ENCODE measurements at regions not wholly inside any gene's neighbourhood (a gene's known extent, or its start where the extent isn't known, plus 50 kb on each side); places are given as distances from the start of the nearest gene placed in this dataset.

GRCh38 chr14:89708982-89709625, 245.4 kb downstream of the EFCAB11 start:
- Histone ChIP-seq H2AFZ (ENCODE audit: low read depth, low read length, severe bottlenecking) (no peak overlapping the region), H3K36me3 (ENCODE audit: low read length) (no peaks in the 10 kb centered on the region), H3K27ac (ENCODE audit: low read depth, low read length) (no peak overlapping the region), H3K9ac (ENCODE audit: low read length) (no peak overlapping the region), H3K9me2 (replicated peaks; ENCODE audit: insufficient read depth, low read length) (no peaks in the 10 kb centered on the region), H3K79me2 (ENCODE audit: insufficient read depth, low read length) (no peaks in the 10 kb centered on the region), H3F3A (ENCODE audit: insufficient read depth) (no peaks in the 10 kb centered on the region), H3K4me3 (ENCODE audit: insufficient read depth, low read length, poor library complexity, severe bottlenecking) (no peak overlapping the region), H3K9me3 (ENCODE audit: insufficient read depth, low read length) (no peaks in the 10 kb centered on the region), H3K27me3 (ENCODE audit: low read length) (no peaks in the 10 kb centered on the region), H4K20me1 (ENCODE audit: low read depth, low read length) (no peaks in the 10 kb centered on the region), H3K4me2 (ENCODE audit: low read depth, low read length, poor library complexity, severe bottlenecking) (no peak overlapping the region)
- no peak for TF ChIP-seq CTCF (IDR thresholded peaks at IDR 0.05; ENCODE audit: insufficient read depth, low read length, poor library complexity, severe bottlenecking)
- TF ChIP-seq EZH2phosphoT487 (conservative IDR thresholded peaks at IDR 0.05; ENCODE audit: low read length), result no peak

- no peak overlapping the region for H3K9ac ChIP-seq (ENCODE audit: low read length)
- H3K9me2 ChIP-seq (replicated peaks; ENCODE audit: insufficient read depth, low read length), result no peaks in the 10 kb centered on the region
- no peak overlapping the region for H3K27ac ChIP-seq (ENCODE audit: low read depth, low read length)
- H3K4me3 ChIP-seq (ENCODE audit: insufficient read depth, low read length, poor library complexity, severe bottlenecking), result no peak overlapping the region
- H2AFZ ChIP-seq (ENCODE audit: low read depth, low read length, severe bottlenecking), result no peak overlapping the region
- TF ChIP-seq EZH2phosphoT487 (conservative IDR thresholded peaks at IDR 0.05; ENCODE audit: low read length) (no peak), CTCF (IDR thresholded peaks at IDR 0.05; ENCODE audit: insufficient read depth, low read length, poor library complexity, severe bottlenecking) (no peak)
- no peaks in the 10 kb centered on the region for H3K36me3 ChIP-seq (ENCODE audit: low read length)
- no peaks in the 10 kb centered on the region for H4K20me1 ChIP-seq (ENCODE audit: low read depth, low read length)
- no peaks in the 10 kb centered on the region for H3K27me3 ChIP-seq (ENCODE audit: low read length)
- H3K9me3 ChIP-seq (ENCODE audit: insufficient read depth, low read length), result no peaks in the 10 kb centered on the region
- H3K79me2 ChIP-seq (ENCODE audit: insufficient read depth, low read length), result no peaks in the 10 kb centered on the region
- no peak overlapping the region for H3K4me2 ChIP-seq (ENCODE audit: low read depth, low read length, poor library complexity, severe bottlenecking)
- H3F3A ChIP-seq (ENCODE audit: insufficient read depth), result 0 out of 2 replicates have a peak, but pooled peaks cover 4% of the 10 kb centered on the region
These were observed 247.4 kb downstream of the EFCAB11 start for GRCh38 chr14:89707086-89707485.

- H3K4me2 ChIP-seq (ENCODE audit: low read depth, low read length, poor library complexity, severe bottlenecking), result no peak overlapping the region
- H3K4me3 ChIP-seq (ENCODE audit: insufficient read depth, low read length, poor library complexity, severe bottlenecking), result no peak overlapping the region
- H3K27ac ChIP-seq (ENCODE audit: low read depth, low read length), result no peak overlapping the region
- H2AFZ ChIP-seq (ENCODE audit: low read depth, low read length, severe bottlenecking), result no peak overlapping the region
- no peaks in the 10 kb centered on the region for H3K79me2 ChIP-seq (ENCODE audit: insufficient read depth, low read length)
- no peaks in the 10 kb centered on the region for H3K27me3 ChIP-seq (ENCODE audit: low read length)
- TF ChIP-seq EZH2phosphoT487 (conservative IDR thresholded peaks at IDR 0.05; ENCODE audit: low read length) (no peak), CTCF (IDR thresholded peaks at IDR 0.05; ENCODE audit: insufficient read depth, low read length, poor library complexity, severe bottlenecking) (no peak)
- no peaks in the 10 kb centered on the region for H3K9me2 ChIP-seq (replicated peaks; ENCODE audit: insufficient read depth, low read length)
- H3K9ac ChIP-seq (ENCODE audit: low read length), result no peak overlapping the region
- H3F3A ChIP-seq (ENCODE audit: insufficient read depth), result peaks cover 5% of the 10 kb centered on the region; the same call in 1 of the 2 replicates
- H3K36me3 ChIP-seq (ENCODE audit: low read length), result no peaks in the 10 kb centered on the region
- no peaks in the 10 kb centered on the region for H3K9me3 ChIP-seq (ENCODE audit: insufficient read depth, low read length)
- H4K20me1 ChIP-seq (ENCODE audit: low read depth, low read length), result no peaks in the 10 kb centered on the region
These were observed 251.7 kb downstream of the EFCAB11 start for GRCh38 chr14:89702876-89703200.

Data from SU-DHL-6 (cell line).